K562 (cell line): ENCODE measurements at regions not wholly inside any gene's neighbourhood (a gene's known extent, or its start where the extent isn't known, plus 50 kb on each side); places are given as distances from the start of the nearest gene placed in this dataset.

Experiments
- ATAC-seq: fragments of 200-7000 bp; cut with Tn5 transposase; 3 replicates; pipeline ENCODE4 v1.9.1; 2020; ENCODE audit warnings: moderate library complexity
- BruUV-seq: library from RNA; stranded (reverse); fragments of 400-500 nt; replicated peaks from 2 replicates; lab custom pipeline; 2021; lab: Mats Ljungman, UMichigan
- CTCF ChIA-PET: fragments of 300-600 bp; formaldehyde crosslinking; extraction: SDS; loops from one replicate; lab custom pipeline; 2021; ENCODE audit warnings: low intra/inter-chr PET ratio; lab: Yijun Ruan, JAX
- POLR2A ChIA-PET: fragments of 300-600, 350-650 bp; sonication (Branson Sonifier 250); formaldehyde crosslinking; extraction: SDS; loops from one replicate; lab custom pipeline; 2021; ENCODE audit warnings: antibody characterized with exemption, inconsistent platforms; lab: Yijun Ruan, JAX
- DNase-seq, 4 experiments: peaks; one replicate each; pipeline versions ENCODE4 v3.0.0 to v3.0.0-alpha.2; 2011 to 2018; ENCODE audit warnings: low spot score in 3 of 4, mixed read lengths in 3 of 4; ENCODE audit errors: extremely low read depth in 1 of 4
- FAIRE-seq: peaks from 2 replicates; lab custom pipeline; 2011; peaks lifted over from hg19 to GRCh38; lab: Jason Lieb, UNC
- H2AFZ ChIP-seq: 2 replicates; pipeline ENCODE4 v1.6.0; 2011; ENCODE audit warnings: low read depth, low read length, control low read depth, inconsistent platforms
- H3K27ac ChIP-seq: fragments of 200-600 bp; 3 replicates; pipeline ENCODE4 v1.8.0; 2011; ENCODE audit warnings: low read depth, mild to moderate bottlenecking, control low read depth, inconsistent platforms, low read length, moderate library complexity, mixed read lengths; ENCODE audit errors: extremely low read depth
- H3K27me3 ChIP-seq, 2 experiments: fragments of 300-600 bp in 1 of 2; 2 replicates in 1 of 2; 3 replicates in 1 of 2; pipeline versions ENCODE4 v1.6.0 to v1.8.0; 2011; ENCODE audit warnings: inconsistent platforms in 2 of 2, low read length in 2 of 2, mild to moderate bottlenecking in 1 of 2, mixed read lengths in 1 of 2, moderate library complexity in 1 of 2; ENCODE audit not compliant: control insufficient read depth in 2 of 2, insufficient read depth in 2 of 2
- H3K36me3 ChIP-seq: fragments of 300-600 bp; 3 replicates; pipeline ENCODE4 v1.8.0; 2011; ENCODE audit warnings: mild to moderate bottlenecking, low read length, inconsistent platforms; ENCODE audit not compliant: control insufficient read depth, insufficient read depth
- H3K4me1 ChIP-seq, 2 experiments: fragments of 200-600 bp in 1 of 2; replicated peaks in 1 of 2; 2 replicates in 1 of 2; 3 replicates in 1 of 2; pipeline versions ENCODE4 v1.5.1 to v1.8.0; 2011; ENCODE audit warnings: inconsistent platforms in 2 of 2, low read length in 2 of 2, mild to moderate bottlenecking in 1 of 2, mixed read lengths in 1 of 2, moderate library complexity in 1 of 2; ENCODE audit not compliant: control insufficient read depth in 2 of 2, insufficient read depth in 2 of 2
- H3K4me2 ChIP-seq: 2 replicates; pipeline ENCODE4 v1.6.1; 2011; ENCODE audit warnings: low read length, control low read depth, inconsistent platforms, mixed read lengths; ENCODE audit not compliant: insufficient read depth
- H3K4me3 ChIP-seq: fragments of 200-600 bp; sonication (generic), shearing (Covaris generic); 2 replicates; pipeline ENCODE4 v1.5.1; 2016; ENCODE audit warnings: control low read depth, inconsistent platforms
- H3K79me2 ChIP-seq: fragments of 200-600 bp; 3 replicates; pipeline ENCODE4 v1.8.0; 2011; ENCODE audit warnings: low read length, inconsistent platforms; ENCODE audit not compliant: control insufficient read depth, insufficient read depth
- H3K9ac ChIP-seq, 2 experiments: 2 replicates each; pipeline versions ENCODE4 v1.6.0 to v1.6.1; 2011; ENCODE audit warnings: low read depth in 2 of 2, low read length in 2 of 2, control low read depth in 1 of 2, inconsistent platforms in 1 of 2, mild to moderate bottlenecking in 1 of 2, mixed read lengths in 1 of 2; ENCODE audit not compliant: insufficient read depth in 1 of 2
- H3K9me1 ChIP-seq: one replicate; pipeline ENCODE4 v1.6.0; 2011; ENCODE audit warnings: inconsistent platforms, mild to moderate bottlenecking, low read length, moderate library complexity; ENCODE audit not compliant: control insufficient read depth, insufficient read depth
- H3K9me3 ChIP-seq: replicated peaks from 2 replicates; pipeline ENCODE4 v1.5.1; 2011; ENCODE audit warnings: low read depth, low read length, inconsistent platforms; ENCODE audit not compliant: control insufficient read depth, insufficient read depth
- H4K20me1 ChIP-seq: replicated peaks from 2 replicates; pipeline ENCODE4 v1.6.1; 2011; ENCODE audit warnings: low read length, inconsistent platforms, mixed read lengths; ENCODE audit not compliant: control insufficient read depth, insufficient read depth
- ADNP ChIP-seq: fragments of 200-800 bp; sonication (Bioruptor generic); IDR thresholded peaks from 2 replicates; pipeline ENCODE4 v1.6.1; 2016; ENCODE audit warnings: missing genetic modification characterization, missing compliant biosample characterization
- ARID3A ChIP-seq: IDR thresholded peaks from 2 replicates; pipeline ENCODE4 v1.6.1; 2012; ENCODE audit warnings: low read depth, low read length, improper control_type of control experiment, borderline replicate concordance
- EGR1 ChIP-seq: fragments of 450-650 bp; conservative IDR thresholded peaks from 2 replicates; pipeline ENCODE4 v1.6.1; 2017; ENCODE audit warnings: mild to moderate bottlenecking
- EHMT2 ChIP-seq: fragments of 450-650 bp; IDR thresholded peaks from 2 replicates; pipeline ENCODE4 v1.6.1; 2018; ENCODE audit warnings: antibody characterized with exemption
- FOS ChIP-seq: IDR thresholded peaks from 3 replicates; pipeline ENCODE4 v1.6.1; 2011; ENCODE audit not compliant: insufficient read length; ENCODE audit errors: extremely low read depth
- FOXJ2 ChIP-seq: fragments of 200-800 bp; sonication (Bioruptor generic); IDR thresholded peaks from 2 replicates; pipeline ENCODE4 v1.6.1; 2016; ENCODE audit warnings: missing genetic modification characterization, missing compliant biosample characterization
- HBP1 ChIP-seq: fragments of 450-650 bp; formaldehyde crosslinking; IDR thresholded peaks from 2 replicates; pipeline ENCODE4 v1.4.0; 2022; ENCODE audit warnings: missing genetic modification characterization
- HMG20A ChIP-seq: fragments of 450-650 bp; formaldehyde crosslinking; conservative IDR thresholded peaks from 2 replicates; pipeline ENCODE4 v1.4.0; 2020; ENCODE audit warnings: mild to moderate bottlenecking, mixed read lengths
- IFI16 ChIP-seq: fragments of 250-450 bp; sonication (Bioruptor Pico); IDR thresholded peaks from 2 replicates; pipeline ENCODE4 v2.1.2; 2022; ENCODE audit warnings: mild to moderate bottlenecking, inconsistent platforms
- KLF10 ChIP-seq: fragments of 250-450 bp; sonication (Bioruptor Pico); IDR thresholded peaks from 2 replicates; pipeline ENCODE4 v1.6.1; 2021; ENCODE audit warnings: matching md5 sums
- MCM7 ChIP-seq, 2 experiments: fragments of 450-650 bp; IDR thresholded peaks; 2 replicates each; pipeline ENCODE4 v1.6.1; 2016 to 2018
- MTF1 ChIP-seq: fragments of 250-450 bp; sonication (Bioruptor Pico); IDR thresholded peaks from 2 replicates; pipeline ENCODE4 v1.9.0; 2021; ENCODE audit warnings: moderate library complexity, mild to moderate bottlenecking, inconsistent platforms, borderline replicate concordance
- NCOA2 ChIP-seq, 2 experiments: fragments of 450-650 bp; IDR thresholded peaks; 2 replicates each; pipeline ENCODE4 v1.6.1; 2018; ENCODE audit warnings: mild to moderate bottlenecking in 2 of 2, moderate library complexity in 1 of 2; ENCODE audit not compliant: partially characterized antibody in 2 of 2
- NCOR1 ChIP-seq: fragments of 450-650 bp; IDR thresholded peaks from 2 replicates; pipeline ENCODE4 v1.6.1; 2016; ENCODE audit warnings: mild to moderate bottlenecking, moderate library complexity
- RNF2 ChIP-seq: sonication (generic); IDR thresholded peaks from 2 replicates; pipeline ENCODE4 v1.6.1; 2016
- SAP30 ChIP-seq: fragments of 200-600 bp; sonication (generic); IDR thresholded peaks from 2 replicates; pipeline ENCODE4 v1.6.1; 2012; ENCODE audit warnings: borderline replicate concordance, low read depth, mild to moderate bottlenecking, moderate library complexity, low read length, control low read depth, inconsistent platforms; ENCODE audit not compliant: insufficient read depth, poor library complexity, severe bottlenecking
- SP2 ChIP-seq: IDR thresholded peaks from 2 replicates; pipeline ENCODE4 v1.6.1; 2011; ENCODE audit warnings: mild to moderate bottlenecking, low read depth, low read length, moderate library complexity; ENCODE audit not compliant: poor library complexity, severe bottlenecking; ENCODE audit errors: extremely low read depth
- ZNF766 ChIP-seq: fragments of 200-800 bp; sonication (Bioruptor generic); conservative IDR thresholded peaks from 2 replicates; pipeline ENCODE4 v1.6.1; 2016; ENCODE audit warnings: missing genetic modification characterization, missing compliant biosample characterization
- WGBS: fragments of 100-300 bp; shearing (Covaris generic); methylation state at CpG from one replicate; pipeline ENCODE4 v1.1.6; 2016; ENCODE audit warnings: low coverage, mixed read lengths; ENCODE audit not compliant: insufficient coverage; ENCODE audit errors: missing lambda C conversion rate; 5-methylcytosine and 5-hydroxymethylcytosine counted together
- in situ Hi-C: fragments of 300-500 bp; cut with MboI; formaldehyde crosslinking; loops from 4 replicates; pipeline ENCODE4 v1.15.0; 2018; ENCODE audit warnings: inconsistent platforms, mixed read lengths
- intact Hi-C: fragments of 100-400 bp; cut with micrococcal nuclease; formaldehyde crosslinking; loops from 2 replicates; pipeline ENCODE4 v1.14.2; 2022

DNA sequence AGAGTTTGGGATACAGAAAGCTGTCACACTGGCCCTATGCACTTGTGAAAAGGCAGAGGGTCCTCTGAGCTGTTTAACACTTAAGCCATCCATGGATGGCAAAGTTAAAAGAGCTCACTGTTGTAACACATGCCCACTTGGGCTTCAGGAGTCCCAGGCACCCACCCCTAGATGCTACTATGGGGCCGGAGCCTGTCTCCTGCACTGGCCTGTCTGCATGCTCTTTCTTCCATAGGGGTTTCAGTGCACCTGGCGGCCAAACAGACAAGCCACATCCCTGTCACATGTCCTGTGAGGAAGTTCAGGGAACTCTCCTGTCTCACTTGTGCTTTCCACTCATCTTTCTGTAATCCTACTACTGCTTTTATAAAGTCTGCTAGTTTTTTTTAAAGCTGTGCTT lies 2586.0 kb downstream of the PCDH7 start (continued):
- no peak for TF ChIP-seq ARID3A
- no peak for TF ChIP-seq IFI16 (CRISPR knock-in tag)
- TF ChIP-seq FOS: no peak

DNA sequence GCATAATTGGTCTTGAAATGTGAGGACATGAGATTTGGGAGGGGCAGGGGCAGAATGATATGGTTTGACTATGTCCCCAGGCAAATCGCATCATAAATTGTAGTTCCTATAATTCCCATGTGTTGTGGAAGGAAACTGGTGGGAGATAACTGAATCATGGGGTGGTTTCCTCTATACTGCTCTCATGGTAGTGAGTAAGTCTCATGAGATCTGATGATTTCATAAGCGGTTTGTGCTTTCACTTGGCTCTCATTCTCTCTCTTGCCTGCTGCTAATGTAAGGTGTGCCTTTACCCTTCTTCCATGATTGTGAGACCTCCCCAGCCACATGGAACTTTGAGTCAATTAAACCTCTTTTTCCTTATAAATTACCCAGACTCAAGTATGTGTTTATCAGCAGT lies 2595.9 kb downstream of the PCDH7 start:
- in situ Hi-C loops: no loop called here
- TF ChIP-seq EGR1 (no peak), KLF10 (CRISPR knock-in tag) (no peak), MCM7 (IDR thresholded peaks at IDR 0.05) (no peak), NCOR1 (no peak), FOXJ2 (no peak), ADNP (tag) (no peak), HBP1 (no peak), SAP30 (no peak), RNF2 (no peak), SP2 (no peak), NCOA2 (IDR thresholded peaks at IDR 0.05; ENCODE audit: partially characterized antibody in 2 of 2) (no peak), ZNF766 (CRISPR knock-in tag) (no peak), HMG20A (CRISPR knock-in tag) (no peak), EHMT2 (no peak), MTF1 (CRISPR knock-in tag) (no peak)
- H3K9me1 ChIP-seq: no peaks in the 10 kb centered on the region
- H2AFZ ChIP-seq: no peak overlapping the region
- H4K20me1 ChIP-seq: no peaks in the 10 kb centered on the region
- H3K4me3 ChIP-seq: no peak overlapping the region
- H3K36me3 ChIP-seq: no peaks in the 10 kb centered on the region
- no peak for FAIRE-seq
- H3K9me3 ChIP-seq: no peaks in the 10 kb centered on the region
- no peak overlapping the region for H3K27ac ChIP-seq
- no TSS peak for BruUV-seq
- H3K27me3 ChIP-seq: no peaks in the 10 kb centered on the region
- WGBS: 0% methylated on average over 2 of the region's 2 CpGs
- no peaks in the 10 kb centered on the region for H3K4me1 ChIP-seq
- intact Hi-C loops: no loop called here
- H3K9ac ChIP-seq: no peak overlapping the region
- H3K79me2 ChIP-seq: no peaks in the 10 kb centered on the region
- no peak for ATAC-seq
- POLR2A ChIA-PET: no interaction called here
- CTCF ChIA-PET: no interaction called here
- H3K4me2 ChIP-seq: no peak overlapping the region
- DNase-seq: no peak
